Kidney (tissue), 13 donors: ENCODE measurements at regions not wholly inside any gene's neighbourhood (a gene's known extent, or its start where the extent isn't known, plus 50 kb on each side); places are given as distances from the start of the nearest gene placed in this dataset.

Experiments
- DNase-seq, 5 donors: peaks; one replicate each; pipeline ENCODE4 v3.0.0-alpha.2; 2013 to 2020
- FAIRE-seq: peaks from 2 replicates; lab custom pipeline; 2012; peaks lifted over from hg19 to GRCh38; lab: Jason Lieb, UNC
- H3K27ac ChIP-seq, 2 donors: one replicate each; pipeline ENCODE4 v1.7.0; 2013; ENCODE audit warnings: low read depth in 2 of 2, low read length in 2 of 2, inconsistent platforms in 1 of 2
- H3K27me3 ChIP-seq: one replicate; pipeline ENCODE4 v1.7.1; 2013; ENCODE audit warnings: low read length, inconsistent platforms; ENCODE audit not compliant: control insufficient read depth, insufficient read depth
- H3K36me3 ChIP-seq, 3 donors: one replicate each; pipeline versions ENCODE4 v1.7.0 to v1.7.1; 2013; ENCODE audit warnings: low read length in 3 of 3, control low read depth in 1 of 3, inconsistent platforms in 1 of 3; ENCODE audit not compliant: insufficient read depth in 3 of 3, control insufficient read depth in 2 of 3
- H3K4me1 ChIP-seq, 3 donors: one replicate each; pipeline versions ENCODE4 v1.7.0 to v1.7.1; 2013; ENCODE audit warnings: low read length in 3 of 3, inconsistent platforms in 1 of 3, low read depth in 1 of 3; ENCODE audit not compliant: control insufficient read depth in 2 of 3, insufficient read depth in 2 of 3
- H3K4me3 ChIP-seq, 3 donors: one replicate each; pipeline versions ENCODE4 v1.7.0 to v1.8.1; 2013; ENCODE audit warnings: low read length in 3 of 3, control low read depth in 1 of 3, inconsistent platforms in 1 of 3
- H3K9ac ChIP-seq, 3 donors: one replicate each; pipeline versions ENCODE4 v1.7.0 to v1.7.1; 2013; ENCODE audit warnings: low read length in 3 of 3, control low read depth in 1 of 3, inconsistent platforms in 1 of 3
- H3K9me3 ChIP-seq, 3 donors: one replicate each; pipeline versions ENCODE4 v1.7.0 to v1.7.1; 2013; ENCODE audit warnings: low read length in 3 of 3, control low read depth in 1 of 3, inconsistent platforms in 1 of 3; ENCODE audit not compliant: control insufficient read depth in 2 of 3, insufficient read depth in 1 of 3
- CTCF ChIP-seq: IDR thresholded peaks from 3 replicates; pipeline ENCODE4 v1.5.1; 2012; ENCODE audit warnings: mild to moderate bottlenecking, moderate library complexity, borderline replicate concordance; ENCODE audit not compliant: insufficient read depth; ENCODE audit errors: extremely low read depth
- intact Hi-C: fragments of 100-400 bp; cut with DNase I; formaldehyde crosslinking; loops from one replicate; pipeline ENCODE4 v1.11.1; 2022
- donor health status: control.
- donor health status: control.
- donor health status: control.
- donor health status: control.
- donor health status: control.
- donor health status: DM: yes; HTN: yes; CAD: no.
- donor health status: Normal renal cell carcinoma (clear cell type).

- no peak for TF ChIP-seq CTCF
- FAIRE-seq (no peak), DNase-seq (no peak)
- H3K27me3 ChIP-seq: no peaks in the 10 kb centered on the region
- no peak overlapping the region for H3K4me3 ChIP-seq
- H3K27ac ChIP-seq: no peak overlapping the region
- H3K4me1 ChIP-seq: no peaks in the 10 kb centered on the region
- H3K36me3 ChIP-seq: no peaks in the 10 kb centered on the region
- H3K9me3 ChIP-seq: no peaks in the 10 kb centered on the region
- intact Hi-C loops: no loop called here
- H3K9ac ChIP-seq: no peak overlapping the region
These were observed 502.7 kb downstream of the PLCL1 start for GRCh38 chr2:198307093-198307492.

DNA sequence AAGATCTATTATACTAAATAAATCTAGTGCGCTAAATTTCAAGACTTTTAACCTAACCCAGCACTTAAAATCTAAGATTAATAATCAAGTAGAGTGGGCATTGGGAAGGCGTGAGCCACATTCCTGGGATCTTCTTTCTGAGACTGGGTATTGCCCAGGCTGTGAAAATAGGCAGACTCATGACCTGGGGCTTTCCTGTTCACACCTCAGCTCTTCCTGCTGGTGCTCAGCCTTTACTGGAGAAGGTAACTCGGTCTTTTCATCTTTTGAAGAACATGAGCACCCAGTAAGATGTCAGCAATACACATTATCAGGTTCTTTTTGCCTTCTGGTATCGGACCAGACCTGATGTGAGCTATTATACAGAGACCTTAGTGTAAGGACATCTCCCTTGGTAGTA lies 500.5 kb downstream of the PLCL1 start:
- H3K4me3 ChIP-seq: no peak overlapping the region
- FAIRE-seq: no peak
- no peaks in the 10 kb centered on the region for H3K4me1 ChIP-seq
- no peaks in the 10 kb centered on the region for H3K27me3 ChIP-seq
- no peak for DNase-seq
- no peak overlapping the region for H3K27ac ChIP-seq
- intact Hi-C loops: no loop called here
- no peaks in the 10 kb centered on the region for H3K36me3 ChIP-seq
- no peak for TF ChIP-seq CTCF
- H3K9me3 ChIP-seq: no peaks in the 10 kb centered on the region
- H3K9ac ChIP-seq: no peak overlapping the region

DNA sequence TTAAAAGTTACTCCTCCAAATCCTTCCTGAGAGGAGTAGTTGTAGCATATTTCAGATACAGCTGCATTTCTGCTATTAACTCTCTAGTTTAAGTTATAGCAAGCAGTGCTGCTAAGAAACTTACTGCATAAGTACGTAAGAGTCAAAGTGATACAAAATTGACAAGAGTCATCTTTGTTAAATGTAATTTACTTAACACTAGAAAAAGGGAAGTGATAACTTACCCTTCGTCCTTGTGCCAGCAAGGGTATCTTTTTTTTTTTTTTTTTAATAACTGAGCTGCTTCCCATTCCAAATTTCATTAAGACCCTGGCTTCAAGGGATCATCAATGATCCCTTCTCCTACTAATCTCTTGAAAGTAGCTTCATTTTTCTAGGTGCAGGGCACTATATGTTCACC lies 493.0 kb downstream of the PLCL1 start:
- H3K27ac ChIP-seq: no peak overlapping the region
- no peaks in the 10 kb centered on the region for H3K4me1 ChIP-seq
- H3K27me3 ChIP-seq: no peaks in the 10 kb centered on the region
- no peaks in the 10 kb centered on the region for H3K9me3 ChIP-seq
- FAIRE-seq (no peak), DNase-seq (no peak)
- no peak overlapping the region for H3K9ac ChIP-seq
- H3K36me3 ChIP-seq: no peaks in the 10 kb centered on the region
- no peak overlapping the region for H3K4me3 ChIP-seq
- TF ChIP-seq CTCF: no peak
- intact Hi-C loops: loop anchor here (10.0 kb wide), 1 partner anchor 503 kb away; no protein-coding TSS in a partner anchor
